ENCODE measurements at regions not wholly inside any gene's neighbourhood (a gene's known extent, or its start where the extent isn't known, plus 50 kb on each side); places are given as distances from the start of the nearest gene placed in this dataset.
"Not testable (repeated sequence)": the region's sequence is repeated elsewhere in the genome, so short reads cannot be mapped to it uniquely, and the experiment has no call there.

GRCh38 chr21:14672466-14672865 is 126.4 kb upstream of the SAMSN1 start:
- ChIA-PET CTCF (interaction anchor here (0.7 kb wide), 1 partner anchor 457 kb away, joined by 3 read pairs; the partner anchor contains the start of gene RBM11), POLR2A (no interaction called here)
- no peaks in the 10 kb centered on the region; the same call in 1 of the 2 replicates for H3K9me3 ChIP-seq (ENCODE audit: control insufficient read depth, insufficient read depth, low read depth, low read length)
- no peak overlapping the region for H3K4me3 ChIP-seq (ENCODE audit: low read depth, low read length)
- no peaks in the 10 kb centered on the region for H3K4me1 ChIP-seq (ENCODE audit: control insufficient read depth, insufficient read depth, low read length)
- H3K36me3 ChIP-seq (ENCODE audit: control insufficient read depth in 2 of 2, insufficient read depth in 1 of 2, low read length in 2 of 2) = no peaks in the 10 kb centered on the region
- H3K27ac ChIP-seq (ENCODE audit: extremely low read depth, low read depth, low read length) = no peak overlapping the region
- TF ChIP-seq SCRT2 (tag by site-specific recombination; IDR thresholded peaks at IDR 0.05) (no peak), GLIS1 (tag by site-specific recombination; IDR thresholded peaks at IDR 0.05) (no peak), ZBTB26 (tag by site-specific recombination; optimal IDR thresholded peaks at IDR 0.05) (no peak), SP3 (tag by site-specific recombination; IDR thresholded peaks at IDR 0.05) (no peak), ZNF692 (tag by site-specific recombination; IDR thresholded peaks at IDR 0.05) (no peak), ZNF449 (tag by site-specific recombination; IDR thresholded peaks at IDR 0.05) (no peak), IKZF3 (tag by site-specific recombination; IDR thresholded peaks at IDR 0.05) (no peak)

GRCh38 chr21:14670409-14670808 is 124.3 kb upstream of the SAMSN1 start:
- ChIA-PET POLR2A (no interaction called here), CTCF (no interaction called here)
- Histone ChIP-seq H3K4me1 (ENCODE audit: control insufficient read depth, insufficient read depth, low read length) (no peaks in the 10 kb centered on the region), H3K4me3 (ENCODE audit: low read depth, low read length) (no peak overlapping the region), H3K9me3 (ENCODE audit: control insufficient read depth, insufficient read depth, low read depth, low read length) (no peaks in the 10 kb centered on the region; the same call in 1 of the 2 replicates), H3K27ac (ENCODE audit: extremely low read depth, low read depth, low read length) (no peak overlapping the region), H3K36me3 (ENCODE audit: control insufficient read depth in 2 of 2, insufficient read depth in 1 of 2, low read length in 2 of 2) (no peaks in the 10 kb centered on the region)
- TF ChIP-seq ZNF555 (tag by site-specific recombination; conservative IDR thresholded peaks at IDR 0.05) = no peak
- TF ChIP-seq ZNF501 (tag by site-specific recombination; IDR thresholded peaks at IDR 0.05) = no peak
- no peak for TF ChIP-seq ZNF701 (tag by site-specific recombination; IDR thresholded peaks at IDR 0.05)
- no peak for TF ChIP-seq ZNF600 (tag by site-specific recombination; IDR thresholded peaks at IDR 0.05)
- no peak for TF ChIP-seq FEZF1 (tag by site-specific recombination; IDR thresholded peaks at IDR 0.05)
- no peak for TF ChIP-seq ZNF169 (tag by site-specific recombination; IDR thresholded peaks at IDR 0.05)
- no peak for TF ChIP-seq ZNF544 (tag by site-specific recombination; IDR thresholded peaks at IDR 0.05)
- no peak for TF ChIP-seq ZFP37 (tag by site-specific recombination; IDR thresholded peaks at IDR 0.05)
- TF ChIP-seq ZNF138 (tag by site-specific recombination; IDR thresholded peaks at IDR 0.05; ENCODE audit: borderline replicate concordance) = no peak
- TF ChIP-seq ZNF529 (tag by site-specific recombination; IDR thresholded peaks at IDR 0.05; ENCODE audit: insufficient replicate concordance) = no peak
- TF ChIP-seq ZSCAN18 (tag by site-specific recombination; IDR thresholded peaks at IDR 0.05) = no peak
- TF ChIP-seq ZNF140 (tag by site-specific recombination; IDR thresholded peaks at IDR 0.05) = no peak
- TF ChIP-seq ZNF747 (tag by site-specific recombination; IDR thresholded peaks at IDR 0.05) = no peak
- TF ChIP-seq TRIM28 (IDR thresholded peaks at IDR 0.05; ENCODE audit: borderline replicate concordance, low read length) = no peak

- POLR2A ChIA-PET; H3K36me3 ChIP-seq (ENCODE audit: control insufficient read depth in 2 of 2, insufficient read depth in 1 of 2, low read length in 2 of 2); H3K27ac ChIP-seq (ENCODE audit: extremely low read depth, low read depth, low read length); H3K4me1 ChIP-seq (ENCODE audit: control insufficient read depth, insufficient read depth, low read length); CTCF ChIA-PET; H3K4me3 ChIP-seq (ENCODE audit: low read depth, low read length); H3K9me3 ChIP-seq (ENCODE audit: control insufficient read depth, insufficient read depth, low read depth, low read length): not testable (repeated sequence)
These were observed 123.0 kb upstream of the SAMSN1 start for GRCh38 chr21:14669092-14669491.
